NB4 (cell line): ENCODE measurements at regions not wholly inside any gene's neighbourhood (a gene's known extent, or its start where the extent isn't known, plus 50 kb on each side); places are given as distances from the start of the nearest gene placed in this dataset.

ENCODE experiments used
- POLR2A ChIP-seq: IDR thresholded peaks from 2 replicates; pipeline ENCODE4 v1.6.1; 2011; ENCODE audit warnings: mild to moderate bottlenecking; ENCODE audit not compliant: insufficient read length; ENCODE audit errors: extremely low read depth
- TF ChIP-seq, protein P1 (sequence below): IDR thresholded peaks from one replicate; pipeline ENCODE4 v1.5.1; 2012; ENCODE audit warnings: low read depth, low read length
- TF ChIP-seq, protein P2 (sequence below): IDR thresholded peaks from 2 replicates; pipeline ENCODE4 v1.6.1; 2011; ENCODE audit warnings: low read depth, low read length

DNA sequence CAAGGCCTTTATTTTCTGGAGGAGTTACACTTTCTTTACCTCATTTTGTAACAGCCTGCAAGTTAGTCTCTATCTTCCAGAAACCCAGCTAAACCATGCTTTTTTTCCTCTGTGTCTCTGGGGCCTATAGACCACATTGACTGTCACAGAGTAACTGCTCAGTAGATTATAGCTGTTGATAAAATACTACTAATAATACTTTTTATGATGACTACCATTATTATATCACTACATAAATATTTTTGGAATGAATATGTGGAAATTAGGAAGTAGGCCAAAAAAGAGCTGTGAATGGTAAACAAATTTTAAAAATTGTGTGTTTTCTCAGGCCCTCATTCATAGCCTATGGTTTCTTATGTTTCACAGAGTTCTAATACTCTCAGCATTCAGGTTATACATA lies 233.1 kb upstream of the USP24 start:
- TF ChIP-seq, protein P1, sequence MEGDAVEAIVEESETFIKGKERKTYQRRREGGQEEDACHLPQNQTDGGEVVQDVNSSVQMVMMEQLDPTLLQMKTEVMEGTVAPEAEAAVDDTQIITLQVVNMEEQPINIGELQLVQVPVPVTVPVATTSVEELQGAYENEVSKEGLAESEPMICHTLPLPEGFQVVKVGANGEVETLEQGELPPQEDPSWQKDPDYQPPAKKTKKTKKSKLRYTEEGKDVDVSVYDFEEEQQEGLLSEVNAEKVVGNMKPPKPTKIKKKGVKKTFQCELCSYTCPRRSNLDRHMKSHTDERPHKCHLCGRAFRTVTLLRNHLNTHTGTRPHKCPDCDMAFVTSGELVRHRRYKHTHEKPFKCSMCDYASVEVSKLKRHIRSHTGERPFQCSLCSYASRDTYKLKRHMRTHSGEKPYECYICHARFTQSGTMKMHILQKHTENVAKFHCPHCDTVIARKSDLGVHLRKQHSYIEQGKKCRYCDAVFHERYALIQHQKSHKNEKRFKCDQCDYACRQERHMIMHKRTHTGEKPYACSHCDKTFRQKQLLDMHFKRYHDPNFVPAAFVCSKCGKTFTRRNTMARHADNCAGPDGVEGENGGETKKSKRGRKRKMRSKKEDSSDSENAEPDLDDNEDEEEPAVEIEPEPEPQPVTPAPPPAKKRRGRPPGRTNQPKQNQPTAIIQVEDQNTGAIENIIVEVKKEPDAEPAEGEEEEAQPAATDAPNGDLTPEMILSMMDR: no peak
- no peak for TF ChIP-seq POLR2A
- TF ChIP-seq, protein P2, sequence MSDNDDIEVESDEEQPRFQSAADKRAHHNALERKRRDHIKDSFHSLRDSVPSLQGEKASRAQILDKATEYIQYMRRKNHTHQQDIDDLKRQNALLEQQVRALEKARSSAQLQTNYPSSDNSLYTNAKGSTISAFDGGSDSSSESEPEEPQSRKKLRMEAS: no peak
